ENCODE measurements at regions not wholly inside any gene's neighbourhood (a gene's known extent, or its start where the extent isn't known, plus 50 kb on each side); places are given as distances from the start of the nearest gene placed in this dataset.
A peak's percentile ranks its signal among the peaks of the same experiment; 100 is the strongest.

GRCh38 chrX:39984191-39984956 lies 113.4 kb downstream of the BCOR start:
- Histone ChIP-seq H3K36me3 (ENCODE audit: control insufficient read depth in 1 of 2, insufficient read depth in 2 of 2, low read length in 2 of 2) (no peaks in the 10 kb centered on the region), H3K4me2 (ENCODE audit: low read length) (peak overlapping the region; percentile 7; the same call in 1 of the 2 replicates), H3K9me3 (ENCODE audit: control insufficient read depth in 1 of 2, insufficient read depth in 1 of 2, low read depth in 1 of 2, low read length in 2 of 2) (no peaks in the 10 kb centered on the region), H3K4me1 (ENCODE audit: control insufficient read depth in 1 of 2, insufficient read depth in 2 of 2, low read length in 2 of 2) (peaks cover 6 to 9% of the 10 kb centered on the region in 2 experiments), H3K9ac (ENCODE audit: low read length) (no peak overlapping the region), H3K4me3 (replicated peaks in 1 of 2; ENCODE audit: low read depth in 1 of 2, low read length in 2 of 2) (no peak overlapping the region), H2AFZ (ENCODE audit: low read depth, low read length, poor library complexity, severe bottlenecking) (no peak overlapping the region), H4K20me1 (ENCODE audit: insufficient read depth) (no peaks in the 10 kb centered on the region), H3K27me3 (ENCODE audit: insufficient read depth, low read length) (no peaks in the 10 kb centered on the region), H3K27ac (ENCODE audit: low read depth, low read length) (no peak overlapping the region), H3K79me2 (ENCODE audit: insufficient read depth, low read length) (no peaks in the 10 kb centered on the region), H3K9me2 (ENCODE audit: insufficient read depth) (no peaks in the 10 kb centered on the region)
- intact Hi-C loops (cut with micrococcal nuclease) = no loop called here
- TF ChIP-seq EGR1 (IDR thresholded peaks at IDR 0.05; ENCODE audit: low read depth) (no peak), SP1 (IDR thresholded peaks at IDR 0.05; ENCODE audit: low read depth) (no peak), POLR2AphosphoS5 (IDR thresholded peaks at IDR 0.05; ENCODE audit: low read depth, low read length) (no peak), ZBTB33 (IDR thresholded peaks at IDR 0.05; ENCODE audit: extremely low read depth, insufficient replicate concordance, low read length) (no peak), SRF (IDR thresholded peaks at IDR 0.05; ENCODE audit: low read depth) (no peak), TCF7L2 (IDR thresholded peaks at IDR 0.05; ENCODE audit: borderline replicate concordance, extremely low read depth, insufficient read depth, insufficient read length) (no peak), CEBPB (IDR thresholded peaks at IDR 0.05; ENCODE audit: low read depth) (no peak), CBX3 (IDR thresholded peaks at IDR 0.05; ENCODE audit: low read depth) (no peak), POLR2A (IDR thresholded peaks at IDR 0.05; ENCODE audit: borderline replicate concordance, extremely low read depth, insufficient read depth, insufficient read length) (no peak), RAD21 (IDR thresholded peaks at IDR 0.05; ENCODE audit: low read depth) (no peak), ZNF274 (IDR thresholded peaks at IDR 0.05; ENCODE audit: low read depth, low read length) (no peak), ELF1 (IDR thresholded peaks at IDR 0.05; ENCODE audit: borderline replicate concordance, low read depth) (no peak), EZH2phosphoT487 (IDR thresholded peaks at IDR 0.05; ENCODE audit: borderline replicate concordance) (no peak)
- TF ChIP-seq, protein P1, sequence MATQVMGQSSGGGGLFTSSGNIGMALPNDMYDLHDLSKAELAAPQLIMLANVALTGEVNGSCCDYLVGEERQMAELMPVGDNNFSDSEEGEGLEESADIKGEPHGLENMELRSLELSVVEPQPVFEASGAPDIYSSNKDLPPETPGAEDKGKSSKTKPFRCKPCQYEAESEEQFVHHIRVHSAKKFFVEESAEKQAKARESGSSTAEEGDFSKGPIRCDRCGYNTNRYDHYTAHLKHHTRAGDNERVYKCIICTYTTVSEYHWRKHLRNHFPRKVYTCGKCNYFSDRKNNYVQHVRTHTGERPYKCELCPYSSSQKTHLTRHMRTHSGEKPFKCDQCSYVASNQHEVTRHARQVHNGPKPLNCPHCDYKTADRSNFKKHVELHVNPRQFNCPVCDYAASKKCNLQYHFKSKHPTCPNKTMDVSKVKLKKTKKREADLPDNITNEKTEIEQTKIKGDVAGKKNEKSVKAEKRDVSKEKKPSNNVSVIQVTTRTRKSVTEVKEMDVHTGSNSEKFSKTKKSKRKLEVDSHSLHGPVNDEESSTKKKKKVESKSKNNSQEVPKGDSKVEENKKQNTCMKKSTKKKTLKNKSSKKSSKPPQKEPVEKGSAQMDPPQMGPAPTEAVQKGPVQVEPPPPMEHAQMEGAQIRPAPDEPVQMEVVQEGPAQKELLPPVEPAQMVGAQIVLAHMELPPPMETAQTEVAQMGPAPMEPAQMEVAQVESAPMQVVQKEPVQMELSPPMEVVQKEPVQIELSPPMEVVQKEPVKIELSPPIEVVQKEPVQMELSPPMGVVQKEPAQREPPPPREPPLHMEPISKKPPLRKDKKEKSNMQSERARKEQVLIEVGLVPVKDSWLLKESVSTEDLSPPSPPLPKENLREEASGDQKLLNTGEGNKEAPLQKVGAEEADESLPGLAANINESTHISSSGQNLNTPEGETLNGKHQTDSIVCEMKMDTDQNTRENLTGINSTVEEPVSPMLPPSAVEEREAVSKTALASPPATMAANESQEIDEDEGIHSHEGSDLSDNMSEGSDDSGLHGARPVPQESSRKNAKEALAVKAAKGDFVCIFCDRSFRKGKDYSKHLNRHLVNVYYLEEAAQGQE (IDR thresholded peaks at IDR 0.05; ENCODE audit: low read depth) = no peak
- RAD21 ChIA-PET (ENCODE audit: low non-redundant PET in 1 of 2, low total read pairs in 2 of 2, uncharacterized antibody in 2 of 2, unreplicated experiment in 2 of 2) = no interaction called here
- CTCF ChIA-PET = no interaction called here
- DNase-seq (ENCODE audit: low read depth, low spot score) (no peak), ATAC-seq (peak; percentile 50)
- POLR2A ChIA-PET = no interaction called here
- BruUV-seq (replicated peaks) = no TSS peak

All from HCT116 (cell line).